ENCODE measurements at regions not wholly inside any gene's neighbourhood (a gene's known extent, or its start where the extent isn't known, plus 50 kb on each side); places are given as distances from the start of the nearest gene placed in this dataset.
A peak's percentile ranks its signal among the peaks of the same experiment; 100 is the strongest.

DNA sequence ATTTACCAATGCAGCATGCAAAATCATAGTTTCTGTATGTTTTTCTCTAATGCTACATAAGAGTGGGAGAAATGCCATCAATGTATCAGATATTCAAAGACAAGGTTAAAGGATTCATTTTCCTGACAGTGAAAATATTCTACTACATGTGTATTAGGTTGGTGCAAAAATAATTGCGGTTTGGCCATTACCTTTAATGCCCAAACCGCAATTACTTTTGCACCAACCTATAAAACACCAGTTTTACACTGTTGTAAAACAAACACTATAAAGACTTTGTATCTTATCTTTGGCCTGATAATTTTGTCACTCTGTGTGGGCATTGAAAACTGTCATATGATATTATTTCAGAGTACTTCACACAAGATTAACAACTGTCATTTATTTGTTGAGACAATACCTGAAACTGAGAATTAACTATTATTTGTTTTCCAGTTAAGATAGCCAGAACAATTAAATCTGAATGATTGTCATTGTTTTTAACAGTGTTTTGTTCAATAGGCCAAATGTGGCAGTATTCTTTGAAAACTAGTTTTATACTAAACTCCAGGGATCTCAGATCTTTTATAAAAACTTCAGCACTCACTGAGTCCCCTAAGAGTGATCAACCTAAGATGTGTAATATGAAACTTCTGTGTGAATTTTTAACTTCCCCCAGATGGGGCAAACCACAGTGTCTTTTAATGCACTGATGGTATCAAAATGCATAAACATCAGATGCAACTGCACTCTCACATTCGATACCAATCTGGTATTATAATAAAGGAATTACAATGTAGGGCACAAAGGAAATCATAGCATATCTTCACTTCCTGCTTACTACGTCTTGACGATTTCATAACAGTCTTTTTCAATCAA, 53.8 kb upstream of the FBN2 start:
- DNase-seq (ENCODE audit: low spot score): no peak
- no peak for ATAC-seq

DNA sequence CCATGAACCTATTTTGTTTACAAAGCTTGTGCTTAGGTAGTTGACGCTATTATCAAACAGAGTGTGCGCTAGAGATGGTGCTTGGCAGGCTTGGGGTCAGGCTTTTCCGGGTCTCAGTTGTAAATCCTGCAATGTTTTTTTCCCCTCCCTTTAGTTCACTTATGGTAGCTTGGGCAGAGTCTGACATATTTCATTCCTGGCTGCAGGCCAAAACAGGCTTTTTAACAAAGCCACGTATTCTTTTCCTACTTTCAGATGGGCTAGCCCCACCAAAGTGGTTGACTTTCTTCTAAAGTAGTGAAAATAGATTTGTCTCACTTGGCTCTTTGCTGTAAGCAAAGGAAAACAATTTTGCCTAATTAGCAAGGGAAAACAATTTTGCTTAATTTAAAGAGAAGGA, 58.0 kb upstream of the FBN2 start:
- DNase-seq (ENCODE audit: low spot score): no peak

DNA sequence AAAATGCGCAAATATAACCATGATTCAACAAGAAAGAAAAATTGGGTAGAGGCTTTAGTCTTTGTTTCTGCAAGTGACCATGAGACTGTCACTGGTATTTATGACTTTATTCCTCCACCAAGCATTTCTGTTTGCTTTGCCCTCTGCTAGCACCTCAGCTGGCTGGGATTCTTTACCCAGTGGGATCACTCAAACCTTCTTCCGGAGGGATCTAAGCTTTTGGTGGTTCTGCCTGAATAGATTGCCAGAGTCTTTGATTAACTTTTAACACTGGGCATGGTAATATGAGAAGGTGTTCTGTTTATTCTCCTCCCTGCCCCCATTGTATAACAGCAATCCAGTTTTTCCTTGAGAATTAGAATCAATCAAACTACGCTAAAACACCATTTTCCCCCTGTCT, 59.1 kb upstream of the FBN2 start:
- ATAC-seq (no peak), DNase-seq (ENCODE audit: low spot score) (no peak)

More for the DNA sequence above, 58.0 kb upstream of the FBN2 start:
- ATAC-seq: no peak

DNA sequence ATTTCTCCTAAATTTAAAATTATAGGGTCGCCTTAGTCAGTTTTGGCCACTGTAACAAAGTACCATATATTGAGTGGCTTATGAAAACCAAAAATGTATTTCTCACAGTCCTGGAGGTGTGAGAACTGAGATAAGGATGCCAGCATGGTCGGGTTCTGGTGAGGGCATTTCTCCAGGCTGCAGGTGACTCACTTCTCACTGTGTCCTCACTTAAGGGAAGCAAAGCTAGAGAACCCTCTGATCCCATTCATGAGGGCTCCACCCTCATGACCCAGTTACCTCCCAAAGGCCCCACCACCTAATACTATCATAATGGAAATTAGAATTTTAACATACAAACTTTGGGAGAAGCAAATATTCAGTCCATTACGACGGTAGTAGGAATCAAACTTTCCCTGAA, 75.1 kb upstream of the FBN2 start:
- DNase-seq (ENCODE audit: low spot score) (no peak), ATAC-seq (no peak)

DNA sequence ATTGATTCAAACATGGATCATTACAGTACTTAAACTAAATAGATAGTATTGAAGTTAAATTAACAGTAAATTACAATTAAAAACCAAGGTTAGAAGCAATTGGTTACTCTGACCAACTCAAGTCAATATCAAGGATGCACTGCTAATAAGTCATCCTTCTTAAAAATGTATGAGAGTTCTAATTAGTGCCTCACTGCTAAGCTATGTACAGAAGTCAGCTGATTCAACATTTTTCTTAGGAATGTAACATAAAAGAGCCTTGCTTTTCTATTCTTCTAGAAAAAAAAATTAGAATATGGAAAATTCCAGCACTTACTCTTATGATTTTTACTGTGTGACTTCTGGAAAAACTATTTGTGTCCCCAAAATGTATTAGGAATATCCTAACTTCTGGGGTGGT, 75.7 kb upstream of the FBN2 start:
- no peak for DNase-seq (ENCODE audit: low spot score)
- no peak for ATAC-seq

DNA sequence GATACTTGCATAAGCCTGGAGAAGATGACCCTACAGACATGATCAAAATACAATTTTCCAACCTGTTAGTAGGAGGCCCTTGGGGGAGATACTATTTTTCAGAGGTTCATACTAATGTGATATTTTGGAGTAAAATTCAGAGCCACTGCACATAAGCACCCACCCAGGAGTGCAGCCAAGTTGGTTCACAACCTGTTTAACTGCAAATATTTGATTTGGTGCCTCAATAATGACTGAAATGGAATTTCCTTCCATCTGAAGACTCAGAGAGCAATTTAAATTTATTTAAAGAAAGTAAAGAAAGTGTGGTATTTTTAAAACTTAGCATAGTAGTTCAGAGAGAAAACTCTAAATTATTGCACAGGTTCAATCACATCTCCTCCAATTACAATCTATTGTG, 77.5 kb upstream of the FBN2 start:
- DNase-seq (ENCODE audit: low spot score): no peak
- ATAC-seq: no peak

DNA sequence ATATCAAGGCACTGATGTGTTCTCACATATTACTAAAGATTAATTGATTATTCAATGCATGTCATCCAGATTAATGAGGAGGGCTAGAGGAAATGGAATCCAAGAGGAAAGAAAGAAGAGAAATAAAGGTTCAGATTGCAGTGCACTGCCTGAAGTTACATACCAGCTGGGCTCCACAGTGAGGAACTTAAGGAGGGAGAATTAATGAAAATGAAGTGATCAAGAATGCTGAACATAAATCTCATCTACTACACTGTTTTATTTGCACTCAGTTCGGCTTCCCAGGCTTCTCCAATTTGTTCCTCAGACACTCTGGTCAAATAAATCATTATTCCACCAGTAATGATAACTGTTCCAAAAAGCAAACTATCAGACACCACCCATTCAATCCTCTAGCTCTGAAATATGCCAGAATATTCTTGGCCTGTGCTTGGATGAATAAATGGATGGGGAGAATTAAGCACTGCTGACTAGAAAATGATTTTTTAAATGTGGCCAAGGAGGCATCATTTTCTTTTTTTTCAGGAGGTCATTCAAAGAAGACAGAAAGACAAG, 88.6 kb upstream of the FBN2 start:
- ATAC-seq (no peak), DNase-seq (ENCODE audit: low spot score) (no peak)

DNA sequence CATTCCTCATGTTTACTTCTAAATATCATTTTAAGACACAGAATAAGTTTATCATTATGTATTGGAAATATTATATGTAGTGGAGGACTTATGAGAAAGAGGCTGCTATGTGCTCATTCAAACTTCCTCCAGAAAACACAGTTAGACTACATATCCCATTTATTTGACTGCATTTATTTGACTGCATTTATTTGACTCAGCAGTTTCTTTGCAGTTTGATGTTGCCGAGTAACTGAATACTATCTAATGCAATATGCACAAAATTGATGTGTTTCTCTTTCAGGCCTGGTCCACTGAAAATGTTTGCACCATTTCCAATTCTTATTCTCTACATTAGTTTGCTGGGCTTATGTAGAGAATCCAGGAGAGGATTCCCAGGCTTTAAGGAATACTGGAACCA, 89.9 kb upstream of the FBN2 start:
- ATAC-seq: no peak
- no peak for DNase-seq (ENCODE audit: low spot score)

DNA sequence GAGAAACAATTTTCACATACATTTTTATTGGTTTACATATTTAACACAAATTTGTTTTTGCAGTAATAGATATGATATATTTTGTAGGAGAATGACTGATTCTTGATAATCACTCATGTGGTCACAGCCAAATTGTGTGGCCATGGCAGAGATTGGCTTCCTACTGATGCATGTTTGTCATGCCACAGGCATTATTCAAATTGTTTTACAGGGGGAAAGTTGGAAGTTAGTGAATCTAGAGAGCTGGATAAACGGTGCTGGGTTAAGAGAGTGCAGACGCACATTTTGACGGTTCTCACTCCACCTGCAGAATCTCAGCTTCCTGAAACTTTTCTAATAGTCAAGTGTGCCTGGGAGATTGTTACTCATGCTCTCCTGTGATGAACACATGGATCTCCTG, 91.1 kb upstream of the FBN2 start:
- ATAC-seq: no peak
- no peak for DNase-seq (ENCODE audit: low spot score)

DNA sequence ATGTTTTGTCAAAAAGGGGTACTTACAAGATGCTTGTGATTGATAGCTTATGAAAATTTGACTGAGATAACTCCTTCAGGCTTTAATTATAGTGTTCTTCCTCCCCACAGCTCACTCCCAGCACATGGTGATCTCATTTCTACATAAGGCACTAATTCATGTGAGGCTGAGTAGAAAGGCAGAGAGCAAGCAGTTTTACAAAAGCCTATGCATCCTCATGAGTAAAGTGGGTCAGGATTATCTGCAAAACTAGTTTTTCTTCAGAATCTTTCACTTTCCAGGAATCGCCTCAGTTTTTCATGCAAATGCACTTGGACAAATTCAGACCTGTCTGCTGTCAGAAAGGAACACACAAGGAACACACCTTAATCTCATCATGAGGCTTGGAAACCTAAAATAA, 92.1 kb upstream of the FBN2 start:
- DNase-seq (ENCODE audit: low spot score) (no peak), ATAC-seq (no peak)

DNA sequence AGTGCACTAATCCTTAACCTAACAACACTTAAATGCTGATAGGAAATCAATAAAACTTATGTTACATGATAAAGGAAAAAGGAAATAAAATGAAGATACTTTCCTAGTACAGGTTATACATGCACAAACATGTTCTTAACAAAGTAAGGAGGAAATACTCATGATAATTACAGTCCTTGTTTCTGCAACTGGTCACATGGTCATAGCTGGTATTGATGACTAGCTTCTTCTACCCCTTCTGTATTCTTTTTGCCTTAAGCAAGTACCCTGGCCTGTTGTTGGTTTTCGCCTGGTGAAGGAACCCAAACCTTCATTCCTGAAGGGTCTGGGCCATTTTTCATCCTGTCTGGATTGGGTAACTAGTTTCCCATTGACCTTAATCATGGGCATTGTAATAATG, 93.7 kb upstream of the FBN2 start:
- ATAC-seq (no peak), DNase-seq (ENCODE audit: low spot score) (no peak)

DNA sequence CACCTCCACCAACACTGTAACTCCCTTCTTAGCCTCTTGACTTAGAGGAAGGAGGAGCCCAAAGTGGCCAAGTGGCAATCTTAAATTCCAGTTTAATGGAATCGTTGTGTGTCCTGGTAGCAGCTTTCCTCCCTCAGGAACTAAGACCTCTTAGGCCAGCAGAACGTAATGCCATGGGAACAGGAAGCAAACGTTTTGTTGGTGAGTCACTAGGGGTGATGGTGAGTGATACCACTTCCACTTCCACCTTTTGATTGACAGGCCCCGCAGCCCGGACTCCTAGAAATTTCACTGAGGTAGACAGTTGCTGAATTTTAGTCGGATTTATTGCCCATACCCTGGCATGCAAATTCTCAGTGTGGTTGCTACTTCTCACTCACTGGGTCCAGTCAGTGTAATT, 94.2 kb upstream of the FBN2 start:
- ATAC-seq (no peak), DNase-seq (ENCODE audit: low spot score) (no peak)

DNA sequence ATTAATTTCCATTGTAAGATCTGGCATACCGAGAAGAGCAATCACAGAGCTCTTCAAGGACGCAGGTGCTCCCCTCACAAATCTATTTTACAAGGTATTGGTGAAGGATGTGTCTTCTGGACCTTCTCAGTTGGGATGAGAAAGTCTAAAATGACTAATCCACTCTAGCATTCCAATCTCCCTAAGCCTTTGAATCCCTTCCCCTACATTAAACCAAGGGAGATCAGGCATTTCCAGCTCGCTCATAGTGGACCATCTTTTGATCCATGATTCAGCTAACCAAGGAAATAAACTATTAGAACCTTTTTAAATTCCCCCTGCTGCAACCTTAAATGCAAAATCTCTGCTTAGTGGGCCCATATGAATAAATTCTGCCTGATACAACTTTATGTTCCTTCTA, 95.9 kb upstream of the FBN2 start:
- ATAC-seq (no peak), DNase-seq (ENCODE audit: low spot score) (no peak)

DNA sequence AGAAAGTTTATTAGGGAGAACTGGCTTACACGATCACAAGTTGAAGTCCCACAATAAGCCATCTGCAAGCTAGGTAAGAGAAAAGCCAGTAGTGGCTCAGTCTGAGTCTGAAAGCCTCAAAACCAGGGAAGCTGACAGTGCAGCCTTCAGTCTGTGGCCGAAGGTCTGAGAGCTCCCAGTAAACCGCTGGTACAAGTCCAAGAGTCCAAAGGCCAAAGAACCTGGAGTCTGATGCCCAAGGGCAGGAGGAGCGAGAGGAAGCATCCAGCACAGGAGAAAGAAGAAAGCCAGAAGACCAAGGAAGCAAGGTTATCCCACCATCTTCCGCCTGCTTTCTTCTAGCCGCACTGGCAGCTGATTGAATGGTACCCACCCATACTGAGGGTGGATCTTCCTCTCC, 97.3 kb upstream of the FBN2 start:
- ATAC-seq: no peak

DNA sequence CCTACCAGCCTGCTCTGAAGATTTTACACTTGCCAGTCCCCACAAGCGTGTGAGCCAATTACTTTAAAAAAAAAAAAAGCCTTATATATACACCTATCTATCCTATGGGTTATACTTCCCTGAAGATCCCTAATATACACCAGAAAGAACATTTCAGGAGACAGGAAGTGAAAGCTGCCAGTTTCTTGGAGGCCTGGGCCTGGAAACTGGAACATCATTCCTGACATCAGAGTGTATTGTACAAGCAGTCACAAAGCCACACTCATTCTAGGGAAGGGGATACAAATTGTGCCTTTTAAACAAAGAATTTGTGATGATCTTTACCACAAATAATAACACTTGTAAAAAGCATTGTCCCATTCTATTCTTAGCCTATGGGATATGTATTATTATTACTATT, 98.3 kb upstream of the FBN2 start:
- ATAC-seq (no peak), DNase-seq (ENCODE audit: low spot score) (no peak)

More for the DNA sequence above, 97.3 kb upstream of the FBN2 start:
- no peak for DNase-seq (ENCODE audit: low spot score)

DNA sequence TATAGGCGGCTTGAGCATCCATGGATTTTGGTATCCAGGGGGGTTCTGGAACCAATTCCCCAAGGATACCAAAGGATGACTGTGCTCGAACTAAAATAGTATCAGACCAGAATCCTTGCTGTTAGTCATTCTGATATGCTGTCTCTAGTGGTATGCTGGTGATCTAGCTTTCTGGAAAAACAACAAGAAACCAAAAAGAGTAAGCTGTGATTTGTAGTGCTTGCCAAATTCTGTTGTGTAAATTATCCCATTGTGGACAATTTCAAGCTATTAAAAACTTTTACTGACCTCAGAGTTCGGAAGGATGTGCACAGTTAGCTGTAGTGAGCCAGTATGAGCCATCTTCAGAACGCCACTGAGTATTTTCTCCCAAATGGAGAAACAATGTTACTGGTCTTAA, 99.0 kb upstream of the FBN2 start:
- DNase-seq (ENCODE audit: low spot score) (no peak), ATAC-seq (no peak)

DNA sequence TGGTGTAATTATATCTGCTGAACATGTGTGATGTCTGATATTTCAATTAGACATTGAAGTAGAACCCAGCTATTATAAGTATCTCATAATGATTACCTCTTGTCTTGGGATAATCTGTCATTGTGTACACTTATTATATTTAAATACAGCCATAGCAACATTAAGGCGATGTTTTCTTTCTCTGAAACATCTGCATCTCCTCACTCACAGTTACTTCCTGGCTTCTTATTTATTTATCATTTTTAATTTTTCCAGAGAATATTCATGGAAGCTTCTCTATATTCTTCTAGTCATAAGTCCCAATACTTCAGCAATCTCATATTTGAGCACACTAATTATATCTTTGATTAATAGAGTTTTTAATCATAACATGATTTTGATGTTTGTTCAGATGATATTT, 103.8 kb upstream of the FBN2 start:
- ATAC-seq (no peak), DNase-seq (ENCODE audit: low spot score) (no peak)

DNA sequence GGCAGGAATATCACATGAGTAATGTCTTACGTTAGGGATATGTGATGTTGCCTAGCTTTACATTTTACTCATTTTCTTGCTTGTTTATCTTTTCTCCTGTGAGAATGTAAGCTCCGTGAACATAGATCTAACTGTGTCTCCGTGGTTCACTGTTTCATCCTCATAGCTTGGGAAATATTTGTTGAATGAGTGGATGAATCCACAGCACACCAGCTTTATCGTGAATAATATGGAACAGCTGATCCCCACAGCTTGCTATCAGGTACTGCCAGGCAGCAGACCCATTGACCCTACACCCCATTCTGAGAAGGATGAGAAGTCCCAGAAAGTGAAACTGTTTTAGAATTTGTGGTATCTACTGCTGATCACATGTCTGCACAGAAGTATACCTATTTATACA, 106.8 kb upstream of the FBN2 start:
- ATAC-seq (no peak), DNase-seq (ENCODE audit: low spot score) (no peak)

DNA sequence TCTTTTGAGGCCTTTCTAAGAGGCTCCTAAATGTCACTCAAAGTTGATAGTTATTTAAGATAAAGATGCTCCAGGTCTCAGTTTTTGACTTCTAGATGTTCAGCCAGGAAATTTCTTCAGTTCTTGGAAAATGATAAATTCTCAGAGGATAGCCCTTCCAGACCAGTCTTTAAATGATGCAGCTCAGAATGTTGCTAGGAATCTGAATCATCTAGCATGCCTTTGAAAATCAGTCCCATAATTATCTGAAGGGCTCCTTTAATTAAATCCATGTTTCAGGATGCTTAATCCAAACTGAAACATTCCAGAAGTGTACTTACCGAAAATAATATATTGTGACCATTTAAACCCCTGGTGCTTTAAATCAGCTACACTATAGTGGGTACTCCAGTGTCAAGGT, 107.5 kb upstream of the FBN2 start:
- ATAC-seq (no peak), DNase-seq (ENCODE audit: low spot score) (no peak)

DNA sequence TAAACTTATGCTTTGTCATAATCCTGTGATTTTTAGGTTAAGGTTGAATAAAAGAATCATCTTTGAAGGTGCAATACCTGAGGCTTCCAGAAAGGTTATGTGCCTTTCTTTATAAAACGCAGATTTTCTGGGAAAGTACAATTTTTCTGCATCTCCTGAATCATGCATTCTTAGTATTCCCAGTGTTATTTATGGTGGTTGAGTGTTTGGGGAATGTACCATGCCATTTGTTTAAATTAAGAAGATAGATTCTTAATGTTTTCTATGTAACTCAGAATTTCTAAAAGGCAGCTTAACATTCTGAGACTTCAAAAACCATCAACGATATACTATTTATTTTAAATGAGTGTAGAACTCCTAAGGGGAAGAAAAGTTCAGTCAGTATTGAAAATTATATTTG, 108.1 kb upstream of the FBN2 start:
- DNase-seq (ENCODE audit: low spot score): no peak
- ATAC-seq: no peak

DNA sequence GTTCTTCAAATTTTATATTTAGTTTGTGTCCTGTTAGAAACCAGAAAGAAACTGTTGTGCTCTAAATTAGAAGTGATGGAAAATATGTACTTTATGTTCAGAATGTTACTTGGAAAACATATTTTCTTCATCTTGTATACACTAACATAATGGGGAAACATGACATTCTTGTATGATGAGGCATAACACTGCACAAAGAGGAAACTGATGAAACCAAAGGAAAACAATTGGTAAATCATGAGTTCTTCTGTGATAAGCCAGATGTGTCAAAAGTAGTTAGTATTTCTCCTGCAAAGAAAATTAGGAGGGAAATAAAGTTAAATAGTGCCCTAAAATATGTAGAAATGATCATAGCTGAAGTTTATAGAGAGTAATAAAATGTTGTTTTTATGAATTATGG, 111.1 kb upstream of the FBN2 start:
- ATAC-seq: no peak

DNA sequence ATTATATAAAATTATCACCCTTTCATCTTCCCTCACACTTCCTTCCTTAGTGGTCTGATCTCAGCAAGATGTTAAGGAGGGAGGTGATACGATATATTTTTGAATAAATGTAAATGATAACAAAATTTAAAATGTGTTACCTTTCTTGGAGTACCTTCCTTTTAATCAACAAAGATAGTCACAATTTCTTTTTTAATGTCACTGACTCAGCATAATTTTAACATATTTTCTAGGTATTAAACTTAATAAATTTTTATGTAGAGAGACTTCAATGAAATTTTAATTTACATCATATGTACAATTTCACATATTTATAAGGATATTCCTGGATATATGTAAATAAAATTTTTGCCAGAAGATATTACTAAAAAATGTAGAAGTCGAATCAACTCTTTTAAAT, 125.0 kb upstream of the FBN2 start:
- DNase-seq (ENCODE audit: low spot score) (no peak), ATAC-seq (no peak)

More for the DNA sequence above, 111.1 kb upstream of the FBN2 start:
- no peak for DNase-seq (ENCODE audit: low spot score)

DNA sequence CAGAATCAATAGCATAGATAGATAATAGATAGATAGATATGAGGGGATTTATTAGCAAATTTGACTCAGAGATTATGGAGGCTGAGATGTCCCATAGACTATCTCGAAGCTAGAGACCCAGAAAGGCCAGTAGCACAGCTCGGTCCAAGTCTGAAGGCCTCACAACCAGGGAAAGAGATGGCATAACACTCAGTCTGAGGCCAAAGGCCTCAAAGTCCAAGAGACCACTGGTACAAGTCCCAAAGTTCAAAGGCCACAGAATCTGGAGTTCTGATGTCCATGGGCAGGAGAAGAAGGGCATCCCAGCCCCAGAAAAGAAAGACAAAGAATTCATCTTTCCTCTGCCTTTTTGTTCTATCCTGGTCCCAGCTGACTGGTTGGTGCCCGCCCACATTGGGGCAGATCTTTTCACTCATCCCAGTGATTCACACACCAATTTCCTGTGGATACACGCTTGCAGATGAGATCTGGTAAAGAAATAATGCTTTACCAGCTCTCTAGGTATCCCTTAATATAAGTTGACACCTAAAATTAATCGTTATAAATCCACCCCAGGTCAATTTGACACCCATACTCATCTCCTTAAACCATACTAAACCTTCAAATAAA, 127.8 kb upstream of the FBN2 start:
- no peak for DNase-seq (ENCODE audit: low spot score)

More for the DNA sequence above, 127.8 kb upstream of the FBN2 start:
- ATAC-seq: peak; percentile 51

All from left lobe of liver (tissue), 2 donors.